ENCODE measurements at regions not wholly inside any gene's neighbourhood (a gene's known extent, or its start where the extent isn't known, plus 50 kb on each side); places are given as distances from the start of the nearest gene placed in this dataset.

GRCh38 chr12:4852911-4853310 is 56.8 kb upstream of the KCNA1 start:
- DNase-seq, result no peak
- Histone ChIP-seq H3K27ac (no peak overlapping the region), H3K4me2 (ENCODE audit: unreplicated experiment) (no peak overlapping the region), H4K20me1 (ENCODE audit: insufficient read depth) (no peaks in the 10 kb centered on the region), H2AFZ (no peak overlapping the region), H3K4me3 (no peak overlapping the region), H3K9me3 (ENCODE audit: low read depth) (no peaks in the 10 kb centered on the region), H3K9me2 (ENCODE audit: insufficient read depth) (no peaks in the 10 kb centered on the region), H3K9ac (no peak overlapping the region), H3K4me1 (ENCODE audit: insufficient read depth) (no peaks in the 10 kb centered on the region), H3K79me2 (ENCODE audit: insufficient read depth) (no peaks in the 10 kb centered on the region), H3F3A (ENCODE audit: insufficient read depth) (no peaks in the 10 kb centered on the region), H3K27me3 (replicated peaks; ENCODE audit: insufficient read depth) (peaks cover 15% of the 10 kb centered on the region; the same call in 1 of the 2 replicates), H3K36me3 (ENCODE audit: low read depth) (no peaks in the 10 kb centered on the region)
- in situ Hi-C loops (cut with MboI), result no loop called here
- TF ChIP-seq EZH2phosphoT487 (IDR thresholded peaks at IDR 0.05; ENCODE audit: insufficient read depth, low read depth), result no peak
- no peak for TF ChIP-seq EZH2 (IDR thresholded peaks at IDR 0.05; ENCODE audit: insufficient read depth, poor library complexity, severe bottlenecking)
- WGBS, 2 experiments (ENCODE audit: low coverage in 1 of 2, low lambda C conversion rate in 2 of 2, missing lambda C conversion rate in 2 of 2), result 85 to 87% methylated on average over 12 of the region's 12 CpGs

- Histone ChIP-seq H3F3A (ENCODE audit: insufficient read depth) (no peaks in the 10 kb centered on the region), H3K27me3 (replicated peaks; ENCODE audit: insufficient read depth) (peaks cover 15% of the 10 kb centered on the region), H3K9me3 (ENCODE audit: low read depth) (no peaks in the 10 kb centered on the region), H3K36me3 (ENCODE audit: low read depth) (no peaks in the 10 kb centered on the region), H3K4me3 (no peak overlapping the region), H3K9me2 (ENCODE audit: insufficient read depth) (no peaks in the 10 kb centered on the region), H3K27ac (no peak overlapping the region), H3K4me2 (ENCODE audit: unreplicated experiment) (no peak overlapping the region), H4K20me1 (ENCODE audit: insufficient read depth) (no peaks in the 10 kb centered on the region), H2AFZ (no peak overlapping the region), H3K9ac (no peak overlapping the region), H3K79me2 (ENCODE audit: insufficient read depth) (no peaks in the 10 kb centered on the region), H3K4me1 (ENCODE audit: insufficient read depth) (no peaks in the 10 kb centered on the region)
- TF ChIP-seq EZH2 (IDR thresholded peaks at IDR 0.05; ENCODE audit: insufficient read depth, poor library complexity, severe bottlenecking) (no peak), EZH2phosphoT487 (IDR thresholded peaks at IDR 0.05; ENCODE audit: insufficient read depth, low read depth) (no peak)
- DNase-seq, result peak; percentile 86
- WGBS, 2 experiments (ENCODE audit: low coverage in 1 of 2, low lambda C conversion rate in 2 of 2, missing lambda C conversion rate in 2 of 2), result 21 to 29% methylated on average over 14 of the region's 14 CpGs
- in situ Hi-C loops (cut with MboI), result loop anchor here (5.0 kb wide), 1 partner anchor 142 kb away; no protein-coding TSS in a partner anchor
Observed at GRCh38 chr12:4855121-4855924, 54.4 kb upstream of the KCNA1 start.

- WGBS, 2 experiments (ENCODE audit: low coverage in 1 of 2, low lambda C conversion rate in 2 of 2, missing lambda C conversion rate in 2 of 2), result 61 to 70% methylated on average over 5 of the region's 5 CpGs
- in situ Hi-C loops (cut with MboI), result loop anchor here (5.0 kb wide), 1 partner anchor 141 kb away; no protein-coding TSS in a partner anchor
- H3K27me3 ChIP-seq (replicated peaks; ENCODE audit: insufficient read depth), result peaks cover 18% of the 10 kb centered on the region
Observed at GRCh38 chr12:4856596-4856995, 53.1 kb upstream of the KCNA1 start.

GRCh38 chr12:4857472-4858291 is 52.0 kb upstream of the KCNA1 start:
- H4K20me1 ChIP-seq (ENCODE audit: insufficient read depth), result no peaks in the 10 kb centered on the region

More at GRCh38 chr12:4856596-4856995, 53.1 kb upstream of the KCNA1 start:
- no peaks in the 10 kb centered on the region for H3K36me3 ChIP-seq (ENCODE audit: low read depth)
- H3K4me3 ChIP-seq, result no peak overlapping the region
- H3K4me1 ChIP-seq (ENCODE audit: insufficient read depth), result no peaks in the 10 kb centered on the region
- H3K27ac ChIP-seq, result no peak overlapping the region
- TF ChIP-seq EZH2 (IDR thresholded peaks at IDR 0.05; ENCODE audit: insufficient read depth, poor library complexity, severe bottlenecking) (no peak), EZH2phosphoT487 (IDR thresholded peaks at IDR 0.05; ENCODE audit: insufficient read depth, low read depth) (no peak)
- H3K9ac ChIP-seq, result no peak overlapping the region
- H2AFZ ChIP-seq, result no peak overlapping the region
- DNase-seq, result no peak
- H3F3A ChIP-seq (ENCODE audit: insufficient read depth), result no peaks in the 10 kb centered on the region
- H4K20me1 ChIP-seq (ENCODE audit: insufficient read depth), result no peaks in the 10 kb centered on the region
- H3K9me3 ChIP-seq (ENCODE audit: low read depth), result no peaks in the 10 kb centered on the region
- H3K4me2 ChIP-seq (ENCODE audit: unreplicated experiment), result no peak overlapping the region
- H3K9me2 ChIP-seq (ENCODE audit: insufficient read depth), result no peaks in the 10 kb centered on the region
- no peaks in the 10 kb centered on the region for H3K79me2 ChIP-seq (ENCODE audit: insufficient read depth)

More at GRCh38 chr12:4857472-4858291, 52.0 kb upstream of the KCNA1 start:
- H3K4me3 ChIP-seq, result peak overlapping the region; percentile 40; the same call in 1 of the 2 replicates
- WGBS, 2 experiments (ENCODE audit: low coverage in 1 of 2, low lambda C conversion rate in 2 of 2, missing lambda C conversion rate in 2 of 2), result 4% methylated on average over 24 of the region's 24 CpGs
- DNase-seq, result peak; percentile 83
- H3K79me2 ChIP-seq (ENCODE audit: insufficient read depth), result no peaks in the 10 kb centered on the region
- no peak overlapping the region for H3K9ac ChIP-seq
- H3K36me3 ChIP-seq (ENCODE audit: low read depth), result no peaks in the 10 kb centered on the region
- no peaks in the 10 kb centered on the region for H3K9me3 ChIP-seq (ENCODE audit: low read depth)
- in situ Hi-C loops (cut with MboI), result loop anchor here (5.0 kb wide), 1 partner anchor 140 kb away; no protein-coding TSS in a partner anchor
- H3K4me2 ChIP-seq (ENCODE audit: unreplicated experiment), result peak overlapping the region; percentile 69
- no peaks in the 10 kb centered on the region for H3K9me2 ChIP-seq (ENCODE audit: insufficient read depth)
- H3K4me1 ChIP-seq (ENCODE audit: insufficient read depth), result no peaks in the 10 kb centered on the region
- no peak overlapping the region for H3K27ac ChIP-seq
- TF ChIP-seq EZH2 (IDR thresholded peaks at IDR 0.05; ENCODE audit: insufficient read depth, poor library complexity, severe bottlenecking) (peak; percentile 33), EZH2phosphoT487 (IDR thresholded peaks at IDR 0.05; ENCODE audit: insufficient read depth, low read depth) (no peak)
- H3K27me3 ChIP-seq (replicated peaks; ENCODE audit: insufficient read depth), result peaks cover 21% of the 10 kb centered on the region
- no peaks in the 10 kb centered on the region for H3F3A ChIP-seq (ENCODE audit: insufficient read depth)
- H2AFZ ChIP-seq, result peak overlapping the region; percentile 44; the same call in 1 of the 2 replicates

All from GM23248 (cell line).